ENCODE measurements at regions not wholly inside any gene's neighbourhood (a gene's known extent, or its start where the extent isn't known, plus 50 kb on each side); places are given as distances from the start of the nearest gene placed in this dataset.

DNA sequence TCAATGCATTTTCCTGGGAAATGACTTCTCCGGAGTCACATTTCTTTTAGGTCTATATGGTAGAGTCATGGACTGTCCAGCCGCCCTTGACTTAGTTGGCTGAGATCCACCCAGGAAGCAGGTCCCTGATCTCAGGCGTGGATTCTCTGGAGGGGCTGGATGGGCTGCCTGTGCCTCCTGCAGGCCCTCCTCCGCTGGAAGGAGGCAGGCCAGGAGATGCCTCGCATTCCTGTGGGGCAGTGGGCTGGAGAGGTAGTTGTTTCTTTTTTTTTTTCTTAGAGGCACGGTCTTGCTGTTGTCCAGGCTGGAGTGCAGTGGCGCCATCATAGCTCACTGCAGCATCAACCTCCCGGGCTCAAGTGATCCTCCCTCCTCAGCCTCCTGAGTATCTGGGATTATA lies 129.0 kb upstream of the MYCN start:
- no peaks in the 10 kb centered on the region for H3K79me2 ChIP-seq (ENCODE audit: insufficient read depth, low read length)
- H4K20me1 ChIP-seq (ENCODE audit: insufficient read depth, low read length) = no peaks in the 10 kb centered on the region
- no peaks in the 10 kb centered on the region for H3K36me3 ChIP-seq (ENCODE audit: insufficient read depth, low read length)
- no peaks in the 10 kb centered on the region for H3K9me3 ChIP-seq (ENCODE audit: insufficient read depth, low read length, severe bottlenecking)
- H2AFZ ChIP-seq (ENCODE audit: low read depth, low read length) = no peak overlapping the region
- H3K27me3 ChIP-seq (ENCODE audit: insufficient read depth, low read length, poor library complexity) = no peaks in the 10 kb centered on the region
- TF ChIP-seq, protein P1, sequence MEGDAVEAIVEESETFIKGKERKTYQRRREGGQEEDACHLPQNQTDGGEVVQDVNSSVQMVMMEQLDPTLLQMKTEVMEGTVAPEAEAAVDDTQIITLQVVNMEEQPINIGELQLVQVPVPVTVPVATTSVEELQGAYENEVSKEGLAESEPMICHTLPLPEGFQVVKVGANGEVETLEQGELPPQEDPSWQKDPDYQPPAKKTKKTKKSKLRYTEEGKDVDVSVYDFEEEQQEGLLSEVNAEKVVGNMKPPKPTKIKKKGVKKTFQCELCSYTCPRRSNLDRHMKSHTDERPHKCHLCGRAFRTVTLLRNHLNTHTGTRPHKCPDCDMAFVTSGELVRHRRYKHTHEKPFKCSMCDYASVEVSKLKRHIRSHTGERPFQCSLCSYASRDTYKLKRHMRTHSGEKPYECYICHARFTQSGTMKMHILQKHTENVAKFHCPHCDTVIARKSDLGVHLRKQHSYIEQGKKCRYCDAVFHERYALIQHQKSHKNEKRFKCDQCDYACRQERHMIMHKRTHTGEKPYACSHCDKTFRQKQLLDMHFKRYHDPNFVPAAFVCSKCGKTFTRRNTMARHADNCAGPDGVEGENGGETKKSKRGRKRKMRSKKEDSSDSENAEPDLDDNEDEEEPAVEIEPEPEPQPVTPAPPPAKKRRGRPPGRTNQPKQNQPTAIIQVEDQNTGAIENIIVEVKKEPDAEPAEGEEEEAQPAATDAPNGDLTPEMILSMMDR (IDR thresholded peaks at IDR 0.05; ENCODE audit: borderline replicate concordance, extremely low read depth, low read length, poor library complexity, severe bottlenecking) = no peak
- TF ChIP-seq EZH2 (IDR thresholded peaks at IDR 0.05; ENCODE audit: borderline replicate concordance, low read depth, low read length, severe bottlenecking) = no peak
- DNase-seq (no peak), ATAC-seq (ENCODE audit: insufficient read depth, low read depth) (no peak)
- H3K9ac ChIP-seq (ENCODE audit: low read depth, low read length) = no peak overlapping the region
- H3K4me1 ChIP-seq (ENCODE audit: insufficient read depth, low read length) = no peaks in the 10 kb centered on the region
- H3K4me2 ChIP-seq (ENCODE audit: insufficient read depth, low read length) = no peak overlapping the region
- no peak overlapping the region for H3K4me3 ChIP-seq (ENCODE audit: low read depth in 1 of 2, low read length in 2 of 2)
- no peak overlapping the region for H3K27ac ChIP-seq (ENCODE audit: low read length)

DNA sequence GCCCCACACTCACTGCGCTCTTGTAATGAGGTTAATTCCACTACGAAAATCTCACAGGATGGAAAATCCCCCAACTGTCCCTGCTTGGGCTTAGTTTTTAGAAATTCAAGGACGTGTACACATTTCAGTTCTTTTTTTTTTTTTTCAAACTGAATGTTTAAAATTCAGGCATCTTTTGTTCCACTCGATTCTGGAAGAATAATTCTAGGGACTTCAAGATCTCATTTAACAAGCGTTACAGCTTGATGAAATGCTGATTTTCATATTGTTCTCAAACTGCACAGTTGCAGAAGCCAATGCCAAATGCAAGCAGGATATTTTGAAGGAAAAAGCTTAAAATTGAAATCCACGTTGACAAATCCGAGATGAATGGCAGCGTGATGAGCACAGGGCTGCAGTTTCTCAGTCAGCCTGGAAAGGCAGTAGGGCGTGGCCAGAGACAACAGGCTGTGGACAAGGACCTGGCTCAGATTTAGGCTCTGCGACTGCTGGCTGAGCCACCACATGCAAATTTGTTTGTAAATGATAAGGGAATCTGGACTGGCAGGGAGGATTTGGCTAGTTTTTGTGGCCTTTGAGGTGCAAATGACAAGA lies 128.1 kb upstream of the MYCN start:
- DNase-seq = no peak
- Histone ChIP-seq H3K36me3 (ENCODE audit: insufficient read depth, low read length) (no peaks in the 10 kb centered on the region), H3K79me2 (ENCODE audit: insufficient read depth, low read length) (no peaks in the 10 kb centered on the region), H3K9me3 (ENCODE audit: insufficient read depth, low read length, severe bottlenecking) (no peaks in the 10 kb centered on the region), H3K4me3 (ENCODE audit: low read depth in 1 of 2, low read length in 2 of 2) (no peak overlapping the region), H3K4me2 (ENCODE audit: insufficient read depth, low read length) (no peak overlapping the region), H3K4me1 (ENCODE audit: insufficient read depth, low read length) (no peaks in the 10 kb centered on the region), H4K20me1 (ENCODE audit: insufficient read depth, low read length) (no peaks in the 10 kb centered on the region), H3K27me3 (ENCODE audit: insufficient read depth, low read length, poor library complexity) (no peaks in the 10 kb centered on the region), H3K27ac (ENCODE audit: low read length) (no peak overlapping the region), H2AFZ (ENCODE audit: low read depth, low read length) (no peak overlapping the region), H3K9ac (ENCODE audit: low read depth, low read length) (no peak overlapping the region)
- ATAC-seq (ENCODE audit: insufficient read depth, low read depth) = no peak
- no peak for TF ChIP-seq EZH2 (IDR thresholded peaks at IDR 0.05; ENCODE audit: borderline replicate concordance, low read depth, low read length, severe bottlenecking)
- TF ChIP-seq, protein P1 (IDR thresholded peaks at IDR 0.05; ENCODE audit: borderline replicate concordance, extremely low read depth, low read length, poor library complexity, severe bottlenecking) = no peak

DNA sequence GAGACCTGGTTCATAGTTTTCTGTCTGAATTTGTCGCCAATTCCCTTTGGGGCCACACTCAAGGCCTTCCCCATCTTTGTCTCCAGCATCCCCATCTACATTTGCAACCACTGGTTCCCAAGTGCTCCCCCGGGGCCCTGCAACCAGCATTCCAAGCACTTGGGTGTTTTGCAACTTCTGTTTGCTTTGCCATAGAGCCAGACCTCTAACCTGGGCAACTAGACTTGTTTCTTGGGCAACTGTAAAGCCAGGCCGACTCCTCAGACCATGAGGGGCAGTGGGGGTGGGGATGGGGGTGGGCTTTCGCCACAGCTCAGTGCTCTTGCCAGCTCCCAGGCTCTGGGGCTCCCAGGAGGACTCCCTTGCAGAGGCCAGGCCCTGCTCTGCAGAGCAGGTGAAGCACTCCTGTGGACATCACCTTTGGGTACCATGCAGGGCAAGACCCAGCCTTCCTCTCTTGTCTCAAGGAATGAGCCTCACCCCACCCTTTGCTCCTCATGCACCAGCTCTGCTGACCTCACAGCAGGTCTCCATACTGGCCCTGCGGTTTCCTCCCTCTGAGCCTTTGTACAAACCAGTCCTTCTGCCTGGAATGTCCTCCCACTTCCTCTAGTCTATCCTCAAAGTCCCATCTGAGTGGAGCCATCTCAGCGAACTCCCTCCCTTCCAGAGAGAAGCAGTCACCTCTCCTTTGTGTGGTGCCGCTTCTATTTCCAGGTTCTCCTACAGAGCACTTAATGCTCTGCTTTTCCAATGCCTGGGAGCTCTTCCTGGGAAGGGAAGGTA lies 126.7 kb upstream of the MYCN start:
- Histone ChIP-seq H3K9me3 (ENCODE audit: insufficient read depth, low read length, severe bottlenecking) (no peaks in the 10 kb centered on the region), H4K20me1 (ENCODE audit: insufficient read depth, low read length) (no peaks in the 10 kb centered on the region), H3K27me3 (ENCODE audit: insufficient read depth, low read length, poor library complexity) (no peaks in the 10 kb centered on the region), H2AFZ (ENCODE audit: low read depth, low read length) (no peak overlapping the region), H3K27ac (ENCODE audit: low read length) (no peak overlapping the region), H3K4me1 (ENCODE audit: insufficient read depth, low read length) (no peaks in the 10 kb centered on the region), H3K4me2 (ENCODE audit: insufficient read depth, low read length) (no peak overlapping the region), H3K9ac (ENCODE audit: low read depth, low read length) (no peak overlapping the region), H3K36me3 (ENCODE audit: insufficient read depth, low read length) (no peaks in the 10 kb centered on the region), H3K79me2 (ENCODE audit: insufficient read depth, low read length) (no peaks in the 10 kb centered on the region), H3K4me3 (ENCODE audit: low read depth in 1 of 2, low read length in 2 of 2) (no peak overlapping the region)
- no peak for TF ChIP-seq EZH2 (IDR thresholded peaks at IDR 0.05; ENCODE audit: borderline replicate concordance, low read depth, low read length, severe bottlenecking)
- TF ChIP-seq, protein P1 (IDR thresholded peaks at IDR 0.05; ENCODE audit: borderline replicate concordance, extremely low read depth, low read length, poor library complexity, severe bottlenecking) = no peak
- ATAC-seq (ENCODE audit: insufficient read depth, low read depth) = no peak
- DNase-seq = no peak

All from DND-41 (cell line).